Left ventricle myocardium superior (tissue), 1 donor: ENCODE measurements at regions not wholly inside any gene's neighbourhood (a gene's known extent, or its start where the extent isn't known, plus 50 kb on each side); places are given as distances from the start of the nearest gene placed in this dataset.

ENCODE experiments used
- ATAC-seq: fragments of 200-7000 bp; cut with Tn5 transposase; one replicate; pipeline ENCODE4 v1.9.1; 2020; ENCODE audit warnings: mild to moderate bottlenecking, moderate library complexity
- DNase-seq: peaks from one replicate; pipeline ENCODE4 v3.0.0-alpha.2; 2020
- intact Hi-C: fragments of 100-400 bp; cut with micrococcal nuclease; formaldehyde crosslinking; loops from one replicate; pipeline ENCODE4 v1.11.0; 2022
- donor health status: DM: no; HTN: yes; CAD: no; lungs with severe emphysema.

DNA sequence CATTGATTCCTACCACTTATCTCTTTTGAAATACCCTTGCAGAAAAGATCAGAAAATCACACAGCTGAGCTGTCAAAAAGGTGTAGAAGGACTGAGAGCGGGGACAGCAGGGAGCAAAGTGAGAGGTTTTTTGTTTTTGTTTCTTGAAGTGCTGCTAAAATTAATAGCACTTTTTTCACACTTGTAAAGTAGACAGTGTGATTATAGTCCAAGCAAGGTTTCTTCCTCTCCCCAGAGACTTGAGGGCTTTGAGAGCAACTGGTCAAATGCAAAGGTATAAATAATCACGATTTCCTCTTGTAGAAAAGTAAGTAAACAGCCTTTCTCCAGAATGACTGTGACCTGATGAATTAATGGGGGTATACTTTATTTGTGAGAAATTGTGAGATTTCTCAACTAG, 326.9 kb downstream of the ZNF608 start:
- ATAC-seq (no peak), DNase-seq (no peak)

DNA sequence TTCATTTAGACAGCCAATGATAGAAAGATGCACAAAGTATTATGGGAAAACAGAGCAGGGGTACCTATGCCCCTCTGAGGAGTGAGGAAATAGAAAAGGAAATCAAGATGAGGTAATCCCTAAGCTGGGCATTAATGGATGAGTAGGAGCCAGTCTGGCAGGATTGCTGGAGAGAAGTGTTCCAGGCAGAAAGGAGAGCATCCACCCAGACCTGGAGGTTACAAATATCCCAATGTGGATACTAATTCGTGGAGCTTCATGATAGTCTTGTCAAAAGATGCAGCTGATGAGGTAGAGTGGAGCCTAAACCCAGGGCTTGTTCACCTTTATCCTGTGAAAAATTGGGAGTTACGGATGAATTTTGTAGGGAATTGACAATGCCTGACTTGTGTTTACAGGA, 328.0 kb downstream of the ZNF608 start:
- DNase-seq (no peak), ATAC-seq (no peak)
- intact Hi-C loops = no loop called here

More for the DNA sequence above, 326.9 kb downstream of the ZNF608 start:
- intact Hi-C loops = no loop called here

- DNase-seq = no peak
- intact Hi-C loops = no loop called here
- ATAC-seq = no peak
Observed at GRCh38 chr5:124417196-124417595, 329.2 kb downstream of the ZNF608 start.

DNA sequence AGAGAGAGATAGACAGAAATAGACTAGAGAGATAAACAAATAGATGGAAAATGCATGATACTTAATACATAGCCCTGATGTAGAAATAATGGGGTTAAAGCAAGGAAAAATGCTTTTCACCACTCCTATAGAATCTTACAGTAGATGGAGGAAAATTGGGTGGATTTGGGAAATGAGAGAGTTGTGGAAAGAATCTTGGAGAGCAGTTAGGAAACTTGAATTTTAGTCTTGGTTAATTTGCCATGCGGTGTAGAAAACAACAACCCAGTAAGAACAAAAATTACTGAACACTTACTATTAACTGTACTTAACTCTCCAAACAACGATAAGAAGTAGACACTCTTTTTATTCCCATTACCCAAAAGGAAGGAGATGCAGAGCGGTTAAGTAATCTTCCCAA, 329.8 kb downstream of the ZNF608 start:
- intact Hi-C loops = no loop called here
- DNase-seq = no peak
- no peak for ATAC-seq

DNA sequence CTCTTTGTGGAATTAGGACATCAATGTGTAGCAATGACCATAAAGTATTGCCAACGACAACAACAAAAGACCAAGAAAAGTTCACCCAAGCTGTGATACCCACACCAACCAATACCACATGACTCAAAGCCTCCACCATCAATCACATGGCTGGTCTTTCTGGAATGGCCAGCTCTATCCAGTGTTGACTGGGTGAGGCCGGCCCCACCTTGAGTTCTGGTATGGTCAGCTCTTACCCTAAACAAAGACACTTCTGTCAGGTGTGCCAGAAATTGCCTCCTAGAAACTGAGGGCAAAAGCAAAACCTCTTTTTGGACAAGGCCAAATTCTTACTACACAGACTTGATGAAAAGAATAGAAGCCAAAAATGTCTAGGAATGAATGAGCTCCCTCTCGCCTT, 331.5 kb downstream of the ZNF608 start:
- DNase-seq (no peak), ATAC-seq (no peak)
- intact Hi-C loops = no loop called here

- intact Hi-C loops = no loop called here
Observed at GRCh38 chr5:124410539-124411488, 335.6 kb downstream of the ZNF608 start.

DNA sequence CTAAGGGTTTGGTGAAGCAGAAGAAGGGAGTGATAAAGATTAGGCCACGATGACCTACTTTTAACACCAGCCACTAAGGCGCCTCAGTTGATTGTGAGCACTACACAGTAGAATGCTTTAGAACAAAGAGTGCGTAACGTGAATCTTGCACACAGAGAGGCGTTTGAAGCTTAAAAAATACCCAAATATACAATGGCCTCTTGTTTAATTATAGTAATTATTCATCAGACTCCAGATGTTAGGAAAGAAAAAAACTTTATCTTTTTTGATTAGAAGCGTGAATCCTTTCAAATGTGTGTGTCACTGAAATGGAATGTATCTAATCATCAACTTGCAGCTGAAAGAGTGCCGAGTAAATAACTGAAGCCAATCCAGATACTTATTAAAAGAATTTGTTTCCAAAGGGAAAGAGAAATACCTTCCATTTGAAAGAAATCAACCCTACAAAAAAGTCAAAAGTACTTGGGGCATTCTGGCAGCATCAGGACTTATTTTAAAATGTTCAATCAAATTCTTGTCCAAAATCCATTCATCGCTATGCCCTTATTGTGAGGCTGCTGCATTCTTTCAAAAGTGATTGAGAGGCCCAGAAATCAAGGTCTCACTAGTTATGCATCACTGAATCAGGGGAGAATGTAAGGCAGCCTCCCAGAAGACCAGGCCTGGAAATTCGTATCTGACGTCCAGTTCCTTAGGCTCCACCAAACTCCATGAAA, 337.5 kb downstream of the ZNF608 start:
- DNase-seq (no peak), ATAC-seq (peak; percentile 77)
- intact Hi-C loops = no loop called here

More at GRCh38 chr5:124410539-124411488, 335.6 kb downstream of the ZNF608 start:
- no peak for ATAC-seq
- DNase-seq = no peak

- intact Hi-C loops = no loop called here
- no peak for DNase-seq
- no peak for ATAC-seq
Observed at GRCh38 chr5:124404796-124405195, 341.6 kb downstream of the ZNF608 start.

DNA sequence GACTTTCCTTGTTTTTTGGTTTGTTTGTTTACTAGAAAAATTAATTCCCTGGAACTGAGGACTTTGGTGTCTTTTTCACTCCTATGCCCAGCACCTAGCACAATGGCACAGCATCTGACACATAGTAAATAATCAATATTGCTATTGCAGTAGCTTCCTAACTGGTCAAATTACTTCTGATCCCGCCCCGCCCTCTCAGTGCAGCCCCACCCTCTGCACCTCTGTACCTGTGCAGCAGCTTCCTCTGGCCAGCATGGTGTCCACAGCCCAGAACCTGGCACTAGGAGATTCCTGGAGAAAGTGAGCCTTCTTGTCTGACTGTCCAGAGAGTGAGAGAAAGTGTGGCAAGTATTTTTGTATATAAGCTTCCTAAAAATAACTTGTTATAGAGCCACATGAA, 343.2 kb downstream of the ZNF608 start:
- ATAC-seq (no peak), DNase-seq (no peak)
- intact Hi-C loops = no loop called here

GRCh38 chr5:124402144-124402581, 344.3 kb downstream of the ZNF608 start:
- intact Hi-C loops = no loop called here
- ATAC-seq (peak; percentile 90), DNase-seq (no peak)

GRCh38 chr5:124401476-124402143, 344.8 kb downstream of the ZNF608 start:
- DNase-seq (no peak), ATAC-seq (no peak)
- intact Hi-C loops = no loop called here

DNA sequence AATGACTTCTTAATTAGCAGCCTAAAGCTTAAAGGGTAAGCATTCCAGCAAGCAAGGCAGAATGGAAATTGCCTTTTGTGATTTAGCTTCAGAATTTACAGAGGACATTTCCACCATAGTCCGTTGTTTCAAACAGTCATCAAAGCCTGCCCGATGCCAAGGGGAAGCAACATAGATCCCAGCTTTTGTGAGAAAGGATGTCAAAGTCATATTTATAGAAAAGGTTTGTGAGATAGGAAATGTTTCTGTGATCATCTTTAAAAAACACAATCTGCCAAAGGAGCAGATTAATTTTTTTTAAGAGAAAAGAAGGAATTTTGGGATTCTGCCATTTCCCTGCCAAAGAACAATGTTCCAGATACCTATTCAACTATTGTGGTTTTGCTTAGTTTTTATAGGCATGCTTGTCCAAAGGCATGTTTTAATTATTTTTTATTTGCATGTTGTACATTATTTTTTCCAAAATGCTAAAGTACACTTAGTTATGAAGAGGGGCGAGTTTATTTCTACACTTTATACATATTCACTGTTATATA, 346.9 kb downstream of the ZNF608 start:
- DNase-seq (no peak), ATAC-seq (no peak)
- intact Hi-C loops = no loop called here

DNA sequence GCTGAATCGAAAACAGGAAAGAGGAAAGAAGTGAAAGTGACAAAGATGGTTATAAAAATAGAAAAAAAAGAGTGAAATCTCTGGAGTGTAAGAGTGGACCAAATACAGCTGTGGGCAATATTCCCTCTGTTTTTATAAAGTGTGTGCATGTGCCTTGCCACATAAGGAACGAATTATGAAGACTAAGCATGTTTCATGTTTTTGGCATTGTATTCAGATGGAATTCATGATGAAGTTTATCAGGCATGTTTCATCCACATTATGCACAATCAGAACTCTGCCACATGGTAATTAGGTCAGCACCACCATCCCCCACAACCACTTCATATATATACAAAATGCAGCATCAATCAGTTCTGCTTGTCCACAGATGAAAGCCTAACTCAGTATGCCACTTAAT, 348.0 kb downstream of the ZNF608 start:
- intact Hi-C loops = no loop called here
- no peak for ATAC-seq

DNA sequence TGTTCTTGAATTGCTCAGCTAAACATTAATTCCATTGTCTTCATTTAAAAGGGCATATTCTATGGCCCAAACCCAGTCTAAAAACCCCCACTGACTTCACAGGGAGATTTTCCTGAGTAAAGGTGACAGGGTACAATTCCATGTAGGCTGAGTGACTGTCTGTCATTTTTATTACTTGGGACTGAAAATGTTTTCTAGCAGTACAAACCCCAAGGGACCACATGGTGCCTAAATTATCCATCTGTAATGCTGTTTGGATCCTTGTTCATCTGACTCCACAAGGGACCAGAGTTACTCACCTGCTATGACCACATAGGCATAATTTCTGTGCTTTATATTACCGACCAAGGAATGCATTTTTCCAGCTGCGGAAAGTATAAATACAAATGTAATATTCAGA, 349.1 kb downstream of the ZNF608 start:
- ATAC-seq (no peak), DNase-seq (no peak)
- intact Hi-C loops = no loop called here

More for the DNA sequence above, 348.0 kb downstream of the ZNF608 start:
- DNase-seq = no peak

DNA sequence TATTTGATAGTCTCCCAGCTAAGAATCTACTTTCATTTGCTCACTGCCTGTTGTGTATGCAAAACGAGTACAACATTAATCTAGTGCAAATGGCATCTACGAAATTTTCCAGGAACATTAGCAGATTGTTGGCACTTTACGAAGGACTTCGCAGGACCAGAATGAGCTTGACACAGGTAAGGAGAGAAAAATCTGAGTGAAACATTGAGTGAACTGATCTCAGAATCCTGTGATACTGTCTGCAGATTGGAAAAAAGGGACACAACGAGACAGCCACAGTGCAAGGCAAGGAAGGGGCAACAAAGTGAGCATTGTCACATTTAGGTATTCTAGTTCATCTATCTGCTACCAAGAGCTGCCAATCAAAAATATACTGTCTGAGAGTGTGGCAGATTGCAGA, 350.5 kb downstream of the ZNF608 start:
- intact Hi-C loops = no loop called here
- ATAC-seq (no peak), DNase-seq (no peak)

DNA sequence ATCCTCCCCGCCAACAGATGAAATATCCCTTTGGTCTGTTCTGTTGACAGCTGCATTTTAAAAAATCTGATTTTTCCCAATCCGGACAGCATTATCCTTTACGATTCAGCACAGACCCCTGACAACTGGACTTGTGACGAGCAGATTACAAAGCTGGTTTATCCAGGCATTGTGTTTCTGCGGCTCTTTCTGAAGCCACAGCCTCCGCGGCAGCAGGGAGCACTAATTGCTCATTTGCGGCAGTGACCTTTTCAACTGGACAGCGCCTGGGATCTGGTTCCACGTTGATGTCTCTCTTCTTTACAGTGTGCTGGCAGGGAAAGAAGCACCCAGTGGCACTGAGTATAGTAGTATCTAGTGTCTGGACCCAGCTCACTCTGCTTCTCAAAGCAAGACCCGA, 351.2 kb downstream of the ZNF608 start:
- DNase-seq (no peak), ATAC-seq (no peak)
- intact Hi-C loops = no loop called here

- intact Hi-C loops = no loop called here
- DNase-seq = no peak
- no peak for ATAC-seq
Observed at GRCh38 chr5:124394700-124395245, 351.7 kb downstream of the ZNF608 start.

DNA sequence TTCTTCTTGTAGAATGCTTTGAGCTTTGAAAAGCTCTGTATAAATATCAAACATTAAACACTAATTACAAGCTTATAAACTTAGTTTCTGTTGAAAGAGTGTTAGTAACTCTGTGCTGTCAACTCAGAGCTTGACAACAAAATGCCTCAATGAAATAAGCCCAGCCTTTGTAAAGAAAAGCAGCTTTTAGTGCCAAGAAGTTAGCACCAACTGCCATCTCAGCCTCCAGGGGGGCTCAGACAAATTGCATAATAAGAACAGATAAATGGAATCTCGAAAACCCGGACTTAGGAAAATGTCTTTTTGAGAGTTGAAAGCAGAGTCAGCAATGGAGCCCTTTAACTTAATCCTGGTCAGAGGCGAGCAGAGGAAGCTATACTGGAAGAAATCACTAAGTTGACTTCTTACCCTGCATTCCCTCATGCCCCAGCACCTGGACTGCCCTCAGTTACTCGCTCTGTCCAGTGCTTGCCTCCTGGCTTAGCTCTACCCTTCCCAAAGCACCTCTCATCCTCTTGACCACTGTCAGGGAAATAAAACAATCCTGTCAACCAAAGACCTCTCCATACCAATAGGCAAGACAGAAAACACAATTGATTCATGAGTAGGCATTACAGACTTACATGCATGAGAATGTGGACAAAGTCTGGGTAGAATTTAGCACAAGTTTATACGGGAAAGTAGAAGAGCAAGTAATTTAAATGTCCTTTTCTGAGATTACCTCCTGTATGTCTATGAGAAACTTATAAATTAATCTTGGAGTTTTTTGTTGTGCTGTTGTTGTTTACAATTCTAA, 352.7 kb downstream of the ZNF608 start:
- no peak for ATAC-seq
- intact Hi-C loops = no loop called here
- DNase-seq = no peak

DNA sequence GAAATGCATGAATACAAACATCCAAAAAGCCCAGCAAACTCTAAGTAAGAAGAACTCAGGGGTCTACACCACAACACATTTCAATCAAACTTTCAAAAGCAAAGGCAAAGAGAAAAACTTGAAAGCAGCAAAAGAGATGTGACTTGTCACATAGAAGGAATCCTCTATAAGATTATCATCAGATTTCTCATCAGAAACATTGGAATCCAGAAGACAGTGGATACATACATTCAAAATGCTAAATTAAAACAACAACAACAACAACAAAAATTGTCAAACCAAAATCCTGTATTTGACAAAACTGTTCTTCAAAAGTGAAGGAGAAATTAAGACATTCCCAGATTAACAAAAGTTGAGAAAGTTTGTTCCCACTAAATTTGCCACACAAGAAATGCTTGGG, 362.7 kb downstream of the ZNF608 start:
- DNase-seq = no peak
- ATAC-seq = no peak
- intact Hi-C loops = no loop called here
